Spleen (tissue), 11 donors: ENCODE measurements at regions not wholly inside any gene's neighbourhood (a gene's known extent, or its start where the extent isn't known, plus 50 kb on each side); places are given as distances from the start of the nearest gene placed in this dataset.

Experiments
- DNase-seq: peaks from one replicate; pipeline ENCODE4 v3.0.0-alpha.2; 2020
- H3K27ac ChIP-seq, 8 donors: fragments of 200-600 bp; sonication (generic) in 7 of 8; 1 replicate in 4 of 8; 2 replicates in 4 of 8; pipeline versions ENCODE4 v1.5.0 to v1.8.0; 2016 to 2021; ENCODE audit warnings: inconsistent platforms in 4 of 8, mild to moderate bottlenecking in 4 of 8, moderate library complexity in 1 of 8
- H3K27me3 ChIP-seq, 7 donors: fragments of 200-600 bp; sonication (generic) in 6 of 7; replicated peaks in 1 of 7; 1 replicate in 4 of 7; 2 replicates in 3 of 7; pipeline versions ENCODE4 v1.5.0 to v1.8.0; 2016 to 2021; ENCODE audit warnings: inconsistent platforms in 3 of 7, mild to moderate bottlenecking in 1 of 7
- H3K36me3 ChIP-seq, 6 donors: fragments of 200-600 bp; sonication (generic) in 5 of 6; 1 replicate in 4 of 6; 2 replicates in 2 of 6; pipeline versions ENCODE4 v1.5.0 to v1.8.0; 2016 to 2021; ENCODE audit warnings: inconsistent platforms in 2 of 6
- H3K4me1 ChIP-seq, 6 donors: fragments of 200-600 bp; sonication (generic) in 5 of 6; 1 replicate in 3 of 6; 2 replicates in 3 of 6; pipeline versions ENCODE4 v1.5.0 to v1.8.0; 2016 to 2021; ENCODE audit warnings: inconsistent platforms in 3 of 6
- H3K4me3 ChIP-seq, 8 donors: fragments of 200-600 bp; sonication (generic) in 7 of 8; 1 replicate in 4 of 8; 2 replicates in 4 of 8; pipeline versions ENCODE4 v1.5.0 to v1.8.0; 2016 to 2021; ENCODE audit warnings: inconsistent platforms in 4 of 8, mild to moderate bottlenecking in 4 of 8, moderate library complexity in 2 of 8
- H3K9me3 ChIP-seq, 8 donors: fragments of 200-600 bp; sonication (generic) in 7 of 8; 1 replicate in 4 of 8; 2 replicates in 4 of 8; pipeline versions ENCODE4 v1.5.0 to v1.8.0; 2016 to 2021; ENCODE audit warnings: inconsistent platforms in 4 of 8
- POLR2A ChIP-seq, 3 donors: fragments of 450-650 bp; IDR thresholded peaks; one replicate each; pipeline ENCODE4 v1.5.1; 2017; ENCODE audit warnings: antibody characterized with exemption in 3 of 3, mild to moderate bottlenecking in 1 of 3
- POLR2AphosphoS5 ChIP-seq, 3 donors: sonication (generic); formaldehyde crosslinking; IDR thresholded peaks; one replicate each; pipeline ENCODE4 v1.5.1; 2017; ENCODE audit warnings: antibody characterized with exemption in 3 of 3
- WGBS, 5 donors: extraction: QIAGEN DNeasy Blood & Tissue Kit in 3 of 5; methylation state at CpG; one replicate each; pipeline versions ENCODE4 v1.1.5 to v1.1.7; 2013 to 2018; 5-methylcytosine and 5-hydroxymethylcytosine counted together
- intact Hi-C: fragments of 100-400 bp; cut with DNase I; formaldehyde crosslinking; loops from one replicate; pipeline ENCODE4 v1.15.0; 2023; ENCODE audit warnings: low total_unique reads
- TF ChIP-seq, protein P1 (sequence below), 11 experiments: fragments of 200-600 bp in 7 of 11; fragments of 450-650 bp in 4 of 11; sonication (generic) in 4 of 11; IDR thresholded peaks in 8 of 11; conservative IDR thresholded peaks in 3 of 11; 1 replicate in 7 of 11; 2 replicates in 4 of 11; pipeline versions ENCODE4 v1.4.0 to v1.8.0; 2016 to 2021; ENCODE audit warnings: antibody characterized with exemption in 11 of 11, inconsistent platforms in 4 of 11, mild to moderate bottlenecking in 1 of 11
- donor health status: healthy with polysubstance abuse.
- donor health status: DM: no; HTN: no; CAD: no; lungs with moderate emphysema.
- donor health status: DM: no; HTN: no; CAD: no.
- donor health status: Bipolar disorder and iron deficiency.
- donor health status: healthy.
- donor health status: DM: no; HTN: no; CAD: no.
- donor health status: DM: yes; HTN: yes; CAD: no.

DNA sequence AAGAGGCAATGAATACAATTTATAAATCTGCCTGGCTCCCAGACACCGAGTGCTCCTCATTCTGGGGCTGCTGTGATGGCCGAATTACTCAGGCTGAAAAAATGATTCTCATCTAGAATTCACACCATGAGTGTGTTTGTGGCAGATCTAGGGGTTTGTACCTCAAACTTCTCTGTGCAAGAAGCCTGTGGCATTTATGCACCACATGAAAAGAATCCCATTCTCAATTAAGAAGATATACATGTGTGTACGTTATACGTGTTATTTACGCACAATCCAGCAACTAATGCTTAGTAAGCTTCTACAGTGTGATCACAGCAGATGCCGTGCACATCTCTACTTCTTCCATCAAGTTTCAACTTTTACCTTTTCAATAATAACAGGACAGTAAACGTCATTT is 476.8 kb downstream of the SHQ1 start:
- Histone ChIP-seq H3K27ac (no peak overlapping the region), H3K36me3 (peaks cover 0 to 5% (median 1%) of the 10 kb centered on the region in 6 donors), H3K4me1 (peaks cover 0 to 20% (median 5%) of the 10 kb centered on the region in 6 donors), H3K27me3 (no peaks in the 10 kb centered on the region), H3K4me3 (no peak overlapping the region), H3K9me3 (no peaks in the 10 kb centered on the region)
- WGBS, 5 donors: 83 to 91% (median 90%) methylated on average over 7 of the region's 7 CpGs
- no peak for DNase-seq
- intact Hi-C loops: no loop called here
- no peak for TF ChIP-seq POLR2A (IDR thresholded peaks at IDR 0.05)
- TF ChIP-seq POLR2AphosphoS5 (IDR thresholded peaks at IDR 0.05): no peak
- TF ChIP-seq, protein P1, sequence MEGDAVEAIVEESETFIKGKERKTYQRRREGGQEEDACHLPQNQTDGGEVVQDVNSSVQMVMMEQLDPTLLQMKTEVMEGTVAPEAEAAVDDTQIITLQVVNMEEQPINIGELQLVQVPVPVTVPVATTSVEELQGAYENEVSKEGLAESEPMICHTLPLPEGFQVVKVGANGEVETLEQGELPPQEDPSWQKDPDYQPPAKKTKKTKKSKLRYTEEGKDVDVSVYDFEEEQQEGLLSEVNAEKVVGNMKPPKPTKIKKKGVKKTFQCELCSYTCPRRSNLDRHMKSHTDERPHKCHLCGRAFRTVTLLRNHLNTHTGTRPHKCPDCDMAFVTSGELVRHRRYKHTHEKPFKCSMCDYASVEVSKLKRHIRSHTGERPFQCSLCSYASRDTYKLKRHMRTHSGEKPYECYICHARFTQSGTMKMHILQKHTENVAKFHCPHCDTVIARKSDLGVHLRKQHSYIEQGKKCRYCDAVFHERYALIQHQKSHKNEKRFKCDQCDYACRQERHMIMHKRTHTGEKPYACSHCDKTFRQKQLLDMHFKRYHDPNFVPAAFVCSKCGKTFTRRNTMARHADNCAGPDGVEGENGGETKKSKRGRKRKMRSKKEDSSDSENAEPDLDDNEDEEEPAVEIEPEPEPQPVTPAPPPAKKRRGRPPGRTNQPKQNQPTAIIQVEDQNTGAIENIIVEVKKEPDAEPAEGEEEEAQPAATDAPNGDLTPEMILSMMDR (IDR thresholded peaks at IDR 0.05 in 8 of 11, conservative IDR thresholded peaks at IDR 0.05 in 3 of 11): no peak

DNA sequence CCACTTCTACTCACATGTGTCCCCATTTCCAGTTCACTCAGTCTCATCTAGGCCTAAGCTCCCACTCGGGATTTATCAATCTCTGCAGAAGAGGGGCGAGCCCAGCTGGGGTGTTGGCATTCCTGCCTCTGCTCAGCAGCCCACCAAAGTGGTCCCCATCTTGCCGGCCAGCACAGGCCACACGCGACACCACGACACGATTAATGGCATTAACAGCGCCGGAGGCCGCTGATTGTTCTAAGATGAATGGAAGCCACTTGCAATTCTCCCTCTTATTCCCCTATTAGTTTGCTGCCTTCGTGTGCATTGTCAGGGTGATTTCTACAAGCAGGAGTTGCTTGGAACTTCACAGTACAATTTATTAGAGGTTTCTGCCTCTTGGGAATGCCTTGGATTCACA is 477.3 kb downstream of the SHQ1 start:
- 85 to 93% (median 88%) methylated on average over 11 of the region's 11 CpGs for WGBS, 5 donors
- Histone ChIP-seq H3K4me3 (no peak overlapping the region), H3K27ac (no peak overlapping the region), H3K4me1 (peaks cover 0 to 15% (median 5%) of the 10 kb centered on the region in 6 donors), H3K27me3 (no peaks in the 10 kb centered on the region), H3K9me3 (no peaks in the 10 kb centered on the region), H3K36me3 (peaks cover 0 to 5% (median 0%) of the 10 kb centered on the region in 6 donors)
- DNase-seq: no peak
- intact Hi-C loops: no loop called here
- TF ChIP-seq POLR2AphosphoS5 (IDR thresholded peaks at IDR 0.05): no peak
- TF ChIP-seq, protein P1 (IDR thresholded peaks at IDR 0.05 in 8 of 11, conservative IDR thresholded peaks at IDR 0.05 in 3 of 11): no peak
- no peak for TF ChIP-seq POLR2A (IDR thresholded peaks at IDR 0.05)

DNA sequence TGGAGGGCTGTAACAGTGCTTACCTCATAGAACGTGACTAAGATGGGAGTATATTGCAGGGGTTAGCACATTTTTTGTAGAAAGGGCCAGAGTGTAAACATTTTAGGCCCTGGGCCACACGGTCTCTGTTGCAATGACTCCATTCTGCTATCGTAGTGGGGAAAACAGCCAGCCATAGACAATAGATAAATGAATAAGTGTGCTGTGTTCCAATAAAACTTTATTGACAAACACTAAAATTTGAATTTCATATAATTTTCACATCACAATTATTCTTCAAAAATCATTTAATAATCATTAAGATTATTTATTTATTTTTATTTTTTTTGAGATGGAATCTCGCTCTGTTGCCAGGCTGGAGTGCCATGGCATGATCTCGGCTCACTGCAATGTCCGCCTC is 478.6 kb downstream of the SHQ1 start:
- Histone ChIP-seq H3K27me3 (no peaks in the 10 kb centered on the region), H3K4me1 (peaks cover 0 to 3% (median 0%) of the 10 kb centered on the region in 6 donors), H3K27ac (no peak overlapping the region), H3K9me3 (no peaks in the 10 kb centered on the region), H3K4me3 (no peak overlapping the region), H3K36me3 (no peaks in the 10 kb centered on the region)
- TF ChIP-seq POLR2A (IDR thresholded peaks at IDR 0.05): no peak
- no peak for TF ChIP-seq POLR2AphosphoS5 (IDR thresholded peaks at IDR 0.05)
- TF ChIP-seq, protein P1 (IDR thresholded peaks at IDR 0.05 in 8 of 11, conservative IDR thresholded peaks at IDR 0.05 in 3 of 11): no peak
- no peak for DNase-seq
- WGBS, 5 donors: 84 to 96% (median 94%) methylated on average over 6 of the region's 6 CpGs
- intact Hi-C loops: no loop called here

DNA sequence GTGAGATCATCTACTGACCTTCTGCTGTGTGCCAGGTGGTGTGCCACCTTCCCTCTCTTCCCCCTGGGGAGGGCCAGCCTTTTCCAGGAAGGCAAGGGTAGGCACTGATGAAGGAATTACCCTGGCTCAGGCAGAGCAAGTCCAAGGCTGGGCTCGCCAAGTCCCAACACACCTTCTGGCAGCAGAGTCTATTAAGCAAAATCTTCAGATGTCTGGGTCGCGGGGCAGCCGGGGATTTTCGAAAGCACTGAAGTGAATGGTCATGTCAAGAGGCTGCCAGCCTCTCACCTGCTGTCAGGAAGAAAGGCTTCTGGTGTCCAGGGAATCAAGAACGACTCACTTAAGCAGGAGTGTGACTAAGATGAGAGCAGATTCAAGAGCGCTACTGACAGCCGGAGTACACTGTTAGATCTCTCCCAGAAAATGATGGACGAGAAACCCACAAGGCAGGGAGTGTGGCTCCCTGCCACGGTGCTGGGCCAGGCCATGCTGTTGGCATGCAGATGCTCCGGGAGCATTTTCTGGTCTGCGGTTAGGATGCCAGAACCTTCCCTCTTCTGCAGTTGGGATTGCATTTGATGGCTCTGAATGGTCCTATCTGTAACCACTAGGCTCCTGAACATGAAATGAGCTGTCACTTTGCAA is 479.8 kb downstream of the SHQ1 start:
- intact Hi-C loops: no loop called here
- no peaks in the 10 kb centered on the region for H3K36me3 ChIP-seq
- no peak for DNase-seq
- H3K27me3 ChIP-seq: no peaks in the 10 kb centered on the region
- no peaks in the 10 kb centered on the region for H3K9me3 ChIP-seq
- no peak overlapping the region for H3K4me3 ChIP-seq
- WGBS, 5 donors: 92 to 97% (median 93%) methylated on average over 12 of the region's 12 CpGs
- H3K27ac ChIP-seq: no peak overlapping the region
- H3K4me1 ChIP-seq: no peaks in the 10 kb centered on the region
- TF ChIP-seq, protein P1 (IDR thresholded peaks at IDR 0.05 in 8 of 11, conservative IDR thresholded peaks at IDR 0.05 in 3 of 11): no peak
- no peak for TF ChIP-seq POLR2AphosphoS5 (IDR thresholded peaks at IDR 0.05)
- TF ChIP-seq POLR2A (IDR thresholded peaks at IDR 0.05): no peak
